Karpas-422 (cell line): ENCODE measurements at regions not wholly inside any gene's neighbourhood (a gene's known extent, or its start where the extent isn't known, plus 50 kb on each side); places are given as distances from the start of the nearest gene placed in this dataset.

Experiments used
- DNase-seq: peaks from one replicate; pipeline ENCODE4 v3.0.0-alpha.2; 2015
- H2AFZ ChIP-seq: fragments of 200-600 bp; sonication (generic); 2 replicates; pipeline ENCODE4 v1.6.1; 2014; ENCODE audit warnings: antibody characterized with exemption, low read length, mixed read lengths
- H3K27ac ChIP-seq: fragments of 200-600 bp; sonication (generic); 2 replicates; pipeline ENCODE4 v1.5.1; 2014; ENCODE audit warnings: mild to moderate bottlenecking, low read length, moderate library complexity
- H3K27me3 ChIP-seq: fragments of 200-600 bp; sonication (generic); 2 replicates; pipeline ENCODE4 v1.6.1; 2014; ENCODE audit warnings: low read length, mixed read lengths
- H3K36me3 ChIP-seq: fragments of 200-600 bp; sonication (generic); 2 replicates; pipeline ENCODE4 v1.6.1; 2014; ENCODE audit warnings: low read length, mixed read lengths; ENCODE audit not compliant: insufficient read depth
- H3K4me1 ChIP-seq: fragments of 200-600 bp; sonication (generic); 2 replicates; pipeline ENCODE4 v1.6.1; 2014; ENCODE audit warnings: mild to moderate bottlenecking, low read length, mixed read lengths
- H3K4me2 ChIP-seq: fragments of 200-600 bp; sonication (generic); 2 replicates; pipeline ENCODE4 v1.6.1; 2014; ENCODE audit warnings: low read length, low read depth, mild to moderate bottlenecking; ENCODE audit not compliant: poor library complexity, severe bottlenecking
- H3K4me3 ChIP-seq: fragments of 200-600 bp; sonication (generic); 2 replicates; pipeline ENCODE4 v1.5.1; 2014; ENCODE audit warnings: mild to moderate bottlenecking, antibody characterized with exemption, low read length, mixed read lengths
- H3K79me2 ChIP-seq: fragments of 200-600 bp; sonication (generic); 2 replicates; pipeline ENCODE4 v1.6.1; 2014; ENCODE audit warnings: mild to moderate bottlenecking, low read length, mixed read lengths
- H3K9ac ChIP-seq: fragments of 200-600 bp; sonication (generic); 2 replicates; pipeline ENCODE4 v1.6.0; 2014; ENCODE audit warnings: low read length
- H3K9me2 ChIP-seq: fragments of 200-600 bp; sonication (generic), shearing (Covaris generic); replicated peaks from 2 replicates; pipeline ENCODE4 v1.6.0; 2014; ENCODE audit warnings: mild to moderate bottlenecking, low read length, moderate library complexity; ENCODE audit not compliant: insufficient read depth
- H3K9me3 ChIP-seq: fragments of 300-700, 200-600 bp; sonication (generic); 2 replicates; pipeline ENCODE4 v1.6.1; 2014; ENCODE audit warnings: low read length, mixed read lengths
- H4K20me1 ChIP-seq: fragments of 200-600 bp; sonication (generic); 2 replicates; pipeline ENCODE4 v1.6.1; 2014; ENCODE audit warnings: mild to moderate bottlenecking, antibody characterized with exemption, low read length, low read depth; ENCODE audit not compliant: insufficient read depth

DNA sequence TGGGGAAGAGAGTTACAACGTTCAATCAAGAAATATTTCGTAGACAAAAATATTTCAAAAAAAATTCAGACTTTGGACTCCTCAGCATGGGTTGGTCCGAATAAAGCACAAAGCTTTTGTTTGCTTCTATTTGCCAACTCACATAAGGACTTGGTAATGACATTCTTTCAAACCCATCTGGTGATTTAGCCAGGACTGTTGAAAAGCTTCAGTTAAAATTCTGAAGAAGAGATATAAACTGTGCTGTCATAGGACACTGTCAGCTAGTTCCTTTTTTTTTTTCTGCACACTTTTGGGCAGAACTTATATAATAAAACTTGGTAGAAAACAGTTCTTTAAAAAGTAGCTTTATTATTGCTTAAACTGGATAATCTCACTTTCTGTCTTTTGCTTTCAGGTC lies 660.8 kb upstream of the SGO1 start:
- Histone ChIP-seq H3K4me1 (no peaks in the 10 kb centered on the region), H3K4me2 (no peak overlapping the region), H3K27me3 (no peaks in the 10 kb centered on the region), H4K20me1 (no peaks in the 10 kb centered on the region), H3K4me3 (no peak overlapping the region), H3K9me2 (no peaks in the 10 kb centered on the region), H3K79me2 (no peaks in the 10 kb centered on the region), H3K27ac (no peak overlapping the region), H2AFZ (no peak overlapping the region), H3K36me3 (no peaks in the 10 kb centered on the region), H3K9ac (no peak overlapping the region), H3K9me3 (no peaks in the 10 kb centered on the region)
- no peak for DNase-seq

DNA sequence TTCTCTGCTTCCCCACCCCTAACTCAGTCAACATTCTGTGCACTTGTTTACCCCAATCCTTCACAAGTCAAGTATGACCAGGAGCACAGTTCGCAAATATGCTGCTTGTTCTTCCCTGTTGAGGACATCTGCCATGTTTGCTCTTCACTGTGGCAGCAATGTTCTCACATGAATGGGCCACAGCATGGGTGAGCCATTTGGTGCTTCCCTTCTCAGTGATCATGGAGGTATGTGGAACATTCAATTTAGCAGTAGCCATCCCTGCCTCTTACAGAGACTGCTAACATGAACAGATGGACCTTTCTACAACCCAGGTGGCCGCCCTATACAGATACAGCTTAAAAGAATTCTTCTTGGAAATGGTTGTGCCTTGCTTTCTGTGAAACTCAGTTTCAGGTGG lies 660.1 kb upstream of the SGO1 start:
- no peak overlapping the region for H2AFZ ChIP-seq

DNA sequence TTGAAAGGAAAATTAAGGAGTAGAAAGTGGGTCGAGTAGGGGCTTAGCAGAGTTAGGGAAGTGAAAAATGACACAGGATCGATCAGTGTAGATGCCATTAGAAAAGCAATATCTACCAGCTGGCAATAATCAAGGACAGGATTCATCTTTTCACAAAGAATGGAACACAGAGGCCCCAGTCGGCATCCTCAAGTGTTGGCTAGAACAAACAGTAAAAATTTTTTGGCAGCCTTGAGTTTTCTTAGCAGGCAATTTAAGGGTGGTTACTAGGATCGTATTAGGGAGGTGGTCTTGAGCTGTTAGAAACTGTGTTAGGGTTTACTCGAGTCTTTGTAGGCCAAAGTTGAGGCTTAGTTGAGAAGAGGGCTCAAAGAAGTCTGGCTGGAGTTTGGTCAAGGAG lies 658.8 kb upstream of the SGO1 start:
- no peak for DNase-seq
- Histone ChIP-seq H3K27ac (no peak overlapping the region), H3K9me2 (no peaks in the 10 kb centered on the region), H2AFZ (no peak overlapping the region), H3K4me2 (no peak overlapping the region), H3K36me3 (no peaks in the 10 kb centered on the region), H3K9ac (no peak overlapping the region), H3K4me1 (no peaks in the 10 kb centered on the region), H4K20me1 (no peaks in the 10 kb centered on the region), H3K4me3 (no peak overlapping the region), H3K79me2 (no peaks in the 10 kb centered on the region), H3K27me3 (no peaks in the 10 kb centered on the region), H3K9me3 (no peaks in the 10 kb centered on the region)

More for the DNA sequence above, 660.1 kb upstream of the SGO1 start:
- no peak overlapping the region for H3K4me2 ChIP-seq
- no peaks in the 10 kb centered on the region for H3K9me3 ChIP-seq
- no peaks in the 10 kb centered on the region for H4K20me1 ChIP-seq
- DNase-seq = no peak
- H3K9ac ChIP-seq = no peak overlapping the region
- no peaks in the 10 kb centered on the region for H3K36me3 ChIP-seq
- no peaks in the 10 kb centered on the region for H3K9me2 ChIP-seq
- H3K4me1 ChIP-seq = no peaks in the 10 kb centered on the region
- H3K4me3 ChIP-seq = no peak overlapping the region
- no peak overlapping the region for H3K27ac ChIP-seq
- H3K79me2 ChIP-seq = no peaks in the 10 kb centered on the region
- no peaks in the 10 kb centered on the region for H3K27me3 ChIP-seq

DNA sequence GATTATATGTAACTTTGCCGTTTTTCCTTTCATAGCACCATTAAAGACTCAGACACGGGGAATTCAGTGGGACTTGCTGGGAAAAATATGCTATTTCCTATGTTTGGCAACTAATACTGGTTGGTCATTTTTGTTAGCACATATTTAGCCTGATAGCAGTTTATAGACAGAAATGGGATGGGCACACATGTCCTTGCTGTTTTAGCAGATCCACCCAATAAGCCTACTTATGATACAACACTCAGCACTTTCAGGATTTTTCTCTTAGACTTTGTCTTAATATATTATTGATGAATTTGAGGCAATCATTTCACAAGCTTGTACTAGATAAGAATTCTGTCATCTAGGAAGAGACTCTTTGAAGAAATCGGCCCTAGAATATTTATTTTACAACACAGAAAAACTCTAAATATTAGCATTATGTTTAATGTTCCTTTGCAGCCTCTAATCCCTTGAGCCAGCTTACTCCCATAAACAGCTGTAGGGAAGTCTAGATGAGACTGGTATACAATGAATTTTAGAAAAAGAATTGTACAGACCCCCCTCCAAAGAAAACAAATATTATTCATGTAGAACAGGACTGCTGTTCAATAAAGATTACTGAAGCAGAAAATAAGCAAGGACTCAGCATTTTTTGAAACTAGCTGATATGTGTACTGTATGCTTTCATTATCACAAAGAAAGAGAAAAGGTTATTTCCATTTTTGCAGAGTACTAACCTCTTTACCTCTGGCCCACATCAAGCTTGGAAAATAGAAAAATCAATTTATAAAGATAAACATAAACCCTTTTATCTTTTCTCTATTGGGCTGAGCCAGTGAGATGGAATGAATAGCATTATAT lies 656.8 kb upstream of the SGO1 start:
- Histone ChIP-seq H3K36me3 (no peaks in the 10 kb centered on the region), H3K9me3 (peaks cover 4% of the 10 kb centered on the region; the same call in 1 of the 2 replicates), H2AFZ (no peak overlapping the region), H3K9me2 (no peaks in the 10 kb centered on the region), H4K20me1 (no peaks in the 10 kb centered on the region), H3K27me3 (no peaks in the 10 kb centered on the region), H3K9ac (no peak overlapping the region), H3K4me3 (no peak overlapping the region), H3K4me2 (no peak overlapping the region), H3K27ac (no peak overlapping the region), H3K79me2 (no peaks in the 10 kb centered on the region), H3K4me1 (no peaks in the 10 kb centered on the region)
- DNase-seq = no peak

DNA sequence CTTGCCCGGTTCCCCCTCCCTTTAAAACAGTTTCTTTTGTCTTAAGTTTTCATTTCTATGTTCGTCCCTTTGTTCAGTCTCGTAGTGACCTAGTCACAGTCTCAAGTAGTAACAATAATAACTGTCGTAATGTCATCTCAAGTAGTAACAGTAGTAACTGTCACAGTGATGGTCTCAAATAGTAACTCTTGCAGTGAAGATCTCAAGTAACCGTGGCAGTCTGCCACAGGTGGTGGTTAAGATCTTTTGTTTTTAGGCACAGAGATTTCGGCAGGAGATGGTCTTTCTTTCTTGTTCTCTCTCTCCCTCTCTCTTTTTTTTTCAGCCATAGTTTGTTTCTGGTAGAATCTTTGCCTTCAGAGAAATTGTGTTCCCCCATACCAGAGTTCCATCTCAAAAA lies 656.0 kb upstream of the SGO1 start:
- DNase-seq = no peak
- H3K27me3 ChIP-seq = no peaks in the 10 kb centered on the region
- H3K4me2 ChIP-seq = no peak overlapping the region
- H4K20me1 ChIP-seq = no peaks in the 10 kb centered on the region
- no peaks in the 10 kb centered on the region for H3K36me3 ChIP-seq
- peaks cover 4% of the 10 kb centered on the region; the same call in 1 of the 2 replicates for H3K9me3 ChIP-seq
- H3K9me2 ChIP-seq = no peaks in the 10 kb centered on the region
- H3K9ac ChIP-seq = no peak overlapping the region
- H3K4me1 ChIP-seq = no peaks in the 10 kb centered on the region
- no peaks in the 10 kb centered on the region for H3K79me2 ChIP-seq
- H3K27ac ChIP-seq = no peak overlapping the region
- H3K4me3 ChIP-seq = no peak overlapping the region
- H2AFZ ChIP-seq = no peak overlapping the region

DNA sequence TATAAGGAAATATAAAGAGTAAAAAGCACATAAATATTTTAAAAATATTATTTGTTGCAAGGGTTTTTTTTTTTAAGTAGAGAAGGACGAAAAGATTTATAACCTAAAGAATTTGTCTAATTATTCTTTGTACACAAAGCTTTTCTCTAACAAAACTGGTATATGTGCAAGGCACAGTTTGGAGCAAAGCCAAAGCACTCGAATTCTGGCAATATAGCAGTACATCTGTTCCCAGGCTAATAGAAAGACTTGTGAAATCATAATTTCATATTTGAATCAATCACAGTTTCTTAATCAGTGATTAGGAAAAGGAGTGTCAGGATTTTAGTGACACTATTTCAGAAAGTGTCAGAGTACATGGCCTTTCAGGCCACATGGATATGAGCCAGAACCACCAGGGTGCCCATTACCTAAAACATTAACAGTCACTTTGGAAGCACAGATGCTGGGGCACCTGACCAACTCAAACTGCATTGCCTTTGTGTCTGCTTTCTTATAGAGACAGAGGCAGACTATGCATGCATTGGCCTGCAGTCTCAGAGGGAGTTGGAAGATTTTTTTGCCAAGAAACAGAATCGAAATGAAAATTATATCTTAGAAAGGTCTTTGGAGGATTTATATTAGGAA lies 651.8 kb upstream of the SGO1 start:
- Histone ChIP-seq H3K9ac (no peak overlapping the region), H3K27ac (no peak overlapping the region), H3K4me2 (no peak overlapping the region), H3K4me3 (no peak overlapping the region), H3K9me3 (peaks cover 18% of the 10 kb centered on the region), H3K4me1 (no peaks in the 10 kb centered on the region), H2AFZ (no peak overlapping the region), H3K9me2 (no peaks in the 10 kb centered on the region), H3K36me3 (no peaks in the 10 kb centered on the region), H3K79me2 (no peaks in the 10 kb centered on the region), H3K27me3 (no peaks in the 10 kb centered on the region), H4K20me1 (no peaks in the 10 kb centered on the region)
- DNase-seq = no peak

DNA sequence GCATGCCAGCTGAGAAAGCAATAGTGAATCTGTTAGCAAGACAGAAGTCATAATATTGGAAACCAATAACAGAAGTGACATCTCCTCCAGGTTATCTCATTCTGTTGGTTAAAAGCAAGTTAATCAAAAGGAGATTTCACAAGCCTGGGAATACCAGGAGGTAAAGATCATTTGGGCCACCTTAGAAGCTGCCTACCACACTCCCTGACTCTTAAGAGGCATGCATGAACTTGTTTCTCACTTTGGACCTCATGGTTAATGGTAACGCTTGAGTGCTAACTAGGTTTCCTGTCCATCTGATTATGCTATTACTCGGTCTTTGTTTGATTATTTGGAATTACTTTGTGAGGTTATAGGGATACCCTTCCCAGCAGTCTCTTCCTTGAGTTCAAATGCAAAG lies 650.8 kb upstream of the SGO1 start:
- no peaks in the 10 kb centered on the region for H3K4me1 ChIP-seq

DNA sequence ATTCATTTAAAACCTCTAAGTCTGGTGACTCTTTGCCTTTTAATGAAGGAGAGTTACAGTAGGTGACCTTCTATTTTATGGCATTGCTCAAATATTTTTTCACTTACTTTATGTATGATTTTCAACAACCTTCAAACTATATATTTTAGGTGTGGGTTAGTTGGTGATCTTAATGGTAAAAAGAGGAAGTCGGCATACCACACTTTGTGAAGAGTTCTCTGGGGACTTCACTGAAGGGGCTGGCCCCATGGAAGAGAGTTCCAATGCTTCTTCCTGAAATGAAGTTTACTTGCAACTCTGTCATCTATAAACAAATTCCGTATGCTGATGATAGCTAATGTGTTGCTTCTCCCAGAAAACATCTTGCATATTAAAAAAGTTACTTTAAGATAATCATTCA lies 647.0 kb upstream of the SGO1 start:
- no peak overlapping the region for H3K9ac ChIP-seq
- H3K4me2 ChIP-seq = no peak overlapping the region
- H3K4me1 ChIP-seq = no peaks in the 10 kb centered on the region
- H3K9me2 ChIP-seq = no peaks in the 10 kb centered on the region
- H4K20me1 ChIP-seq = no peaks in the 10 kb centered on the region
- no peak for DNase-seq
- H3K27me3 ChIP-seq = no peaks in the 10 kb centered on the region
- no peak overlapping the region for H3K4me3 ChIP-seq
- H3K36me3 ChIP-seq = no peaks in the 10 kb centered on the region
- H3K9me3 ChIP-seq = peaks cover 18% of the 10 kb centered on the region
- no peaks in the 10 kb centered on the region for H3K79me2 ChIP-seq
- no peak overlapping the region for H2AFZ ChIP-seq
- H3K27ac ChIP-seq = no peak overlapping the region

More for the DNA sequence above, 650.8 kb upstream of the SGO1 start:
- no peak overlapping the region for H2AFZ ChIP-seq
- peaks cover 22% of the 10 kb centered on the region for H3K9me3 ChIP-seq
- H3K27ac ChIP-seq = no peak overlapping the region
- no peak for DNase-seq
- H3K4me2 ChIP-seq = no peak overlapping the region
- H3K9ac ChIP-seq = no peak overlapping the region
- H3K27me3 ChIP-seq = no peaks in the 10 kb centered on the region
- no peaks in the 10 kb centered on the region for H3K79me2 ChIP-seq
- no peak overlapping the region for H3K4me3 ChIP-seq
- no peaks in the 10 kb centered on the region for H4K20me1 ChIP-seq
- no peaks in the 10 kb centered on the region for H3K9me2 ChIP-seq
- no peaks in the 10 kb centered on the region for H3K36me3 ChIP-seq
